Fibroblast of lung (primary cell): ENCODE measurements at regions not wholly inside any gene's neighbourhood (a gene's known extent, or its start where the extent isn't known, plus 50 kb on each side); places are given as distances from the start of the nearest gene placed in this dataset.

ENCODE experiments used
- DNase-seq, 2 donors: peaks; one replicate each; pipeline versions ENCODE4 v3.0.0 to v3.0.0-alpha.2; 2010; ENCODE audit warnings: low read depth in 2 of 2
- H2AFZ ChIP-seq: 2 replicates; pipeline ENCODE4 v1.5.1; 2012; ENCODE audit warnings: low read length, control low read depth, inconsistent platforms
- H3K27ac ChIP-seq: 2 replicates; pipeline ENCODE4 v1.5.1; 2011; ENCODE audit warnings: low read length, control low read depth; ENCODE audit not compliant: insufficient read depth
- H3K27me3 ChIP-seq: 2 replicates; pipeline ENCODE4 v1.5.1; 2011; ENCODE audit warnings: mild to moderate bottlenecking, low read length; ENCODE audit not compliant: control insufficient read depth, insufficient read depth
- H3K36me3 ChIP-seq: 2 replicates; pipeline ENCODE4 v1.5.1; 2011; ENCODE audit warnings: low read length; ENCODE audit not compliant: control insufficient read depth, insufficient read depth
- H3K4me1 ChIP-seq: 2 replicates; pipeline ENCODE4 v1.5.1; 2011; ENCODE audit warnings: low read length; ENCODE audit not compliant: control insufficient read depth, insufficient read depth; ENCODE audit errors: extremely low read depth
- H3K4me2 ChIP-seq: 2 replicates; pipeline ENCODE4 v1.5.1; 2011; ENCODE audit warnings: low read length, control low read depth; ENCODE audit not compliant: insufficient read depth; ENCODE audit errors: extremely low read depth
- H3K4me3 ChIP-seq, 4 experiments: fragments of 200-600 bp in 1 of 4; sonication (generic) in 1 of 4; replicated peaks in 1 of 4; 2 replicates each; pipeline ENCODE4 v1.5.1; 2011 to 2016; ENCODE audit warnings: low read length in 4 of 4, low read depth in 3 of 4, mild to moderate bottlenecking in 3 of 4, control low read depth in 2 of 4, inconsistent platforms in 1 of 4, mixed read lengths in 1 of 4; ENCODE audit not compliant: insufficient read depth in 1 of 4; ENCODE audit errors: control extremely low read depth in 1 of 4
- H3K79me2 ChIP-seq: 2 replicates; pipeline ENCODE4 v1.5.1; 2012; ENCODE audit warnings: mild to moderate bottlenecking, low read length, inconsistent platforms; ENCODE audit not compliant: control insufficient read depth, insufficient read depth
- H3K9ac ChIP-seq: 2 replicates; pipeline ENCODE4 v1.5.1; 2011; ENCODE audit warnings: mild to moderate bottlenecking, low read length, control low read depth; ENCODE audit not compliant: insufficient read depth
- H3K9me3 ChIP-seq: 2 replicates; pipeline ENCODE4 v1.5.1; 2012; ENCODE audit warnings: low read depth, low read length; ENCODE audit not compliant: control insufficient read depth, insufficient read depth
- H4K20me1 ChIP-seq: 2 replicates; pipeline ENCODE4 v1.5.1; 2011; ENCODE audit warnings: low read length; ENCODE audit not compliant: control insufficient read depth, insufficient read depth; ENCODE audit errors: extremely low read depth
- CTCF ChIP-seq, 2 donors: IDR thresholded peaks in 1 of 2; conservative IDR thresholded peaks in 1 of 2; 1 replicate in 1 of 2; 2 replicates in 1 of 2; pipeline ENCODE4 v1.5.1; 2011 to 2012; ENCODE audit warnings: low read length in 2 of 2, control low read depth in 1 of 2, inconsistent platforms in 1 of 2, low read depth in 1 of 2, mild to moderate bottlenecking in 1 of 2
- EZH2 ChIP-seq: IDR thresholded peaks from 2 replicates; pipeline ENCODE4 v1.5.1; 2012; ENCODE audit warnings: low read length, control low read depth, mild to moderate bottlenecking; ENCODE audit errors: missing control alignments

GRCh38 chr17:70332356-70333210, 163.3 kb downstream of the KCNJ2 start:
- H3K4me3 ChIP-seq = no peak overlapping the region
- no peak overlapping the region for H3K9ac ChIP-seq
- no peak overlapping the region for H3K4me2 ChIP-seq
- no peak overlapping the region for H3K27ac ChIP-seq
- H3K27me3 ChIP-seq = no peaks in the 10 kb centered on the region
- no peaks in the 10 kb centered on the region for H3K4me1 ChIP-seq
- H3K79me2 ChIP-seq = no peaks in the 10 kb centered on the region
- no peaks in the 10 kb centered on the region for H4K20me1 ChIP-seq
- no peaks in the 10 kb centered on the region for H3K36me3 ChIP-seq
- no peaks in the 10 kb centered on the region for H3K9me3 ChIP-seq
- DNase-seq = no peak
- H2AFZ ChIP-seq = no peak overlapping the region
- TF ChIP-seq EZH2 (no peak), CTCF (conservative IDR thresholded peaks at IDR 0.05 in 1 of 2, IDR thresholded peaks at IDR 0.05 in 1 of 2; ENCODE audit: low read depth in 1 of 2, low read length in 2 of 2) (no peak)

GRCh38 chr17:70336411-70336810, 167.1 kb downstream of the KCNJ2 start:
- Histone ChIP-seq H4K20me1 (no peaks in the 10 kb centered on the region), H3K9ac (no peak overlapping the region), H3K4me1 (no peaks in the 10 kb centered on the region), H3K27ac (no peak overlapping the region), H3K79me2 (no peaks in the 10 kb centered on the region), H3K4me2 (no peak overlapping the region), H3K4me3 (no peak overlapping the region), H3K9me3 (no peaks in the 10 kb centered on the region), H2AFZ (no peak overlapping the region), H3K36me3 (no peaks in the 10 kb centered on the region), H3K27me3 (no peaks in the 10 kb centered on the region)
- no peak for DNase-seq
- TF ChIP-seq CTCF (conservative IDR thresholded peaks at IDR 0.05 in 1 of 2, IDR thresholded peaks at IDR 0.05 in 1 of 2; ENCODE audit: low read depth in 1 of 2, low read length in 2 of 2) = no peak
- no peak for TF ChIP-seq EZH2

- H4K20me1 ChIP-seq = no peaks in the 10 kb centered on the region
- H2AFZ ChIP-seq = no peak overlapping the region
- H3K9ac ChIP-seq = no peak overlapping the region
- no peaks in the 10 kb centered on the region for H3K79me2 ChIP-seq
- H3K27me3 ChIP-seq = no peaks in the 10 kb centered on the region
- no peaks in the 10 kb centered on the region for H3K9me3 ChIP-seq
- DNase-seq = no peak
- H3K4me3 ChIP-seq = no peak overlapping the region
- TF ChIP-seq CTCF (conservative IDR thresholded peaks at IDR 0.05 in 1 of 2, IDR thresholded peaks at IDR 0.05 in 1 of 2; ENCODE audit: low read depth in 1 of 2, low read length in 2 of 2) = no peak
- no peak for TF ChIP-seq EZH2
- no peaks in the 10 kb centered on the region for H3K36me3 ChIP-seq
- no peak overlapping the region for H3K27ac ChIP-seq
- H3K4me2 ChIP-seq = no peak overlapping the region
- H3K4me1 ChIP-seq = no peaks in the 10 kb centered on the region
Measured at GRCh38 chr17:70338946-70339354, 169.6 kb downstream of the KCNJ2 start.
